Vagina (tissue), 2 donors: ENCODE measurements at regions not wholly inside any gene's neighbourhood (a gene's known extent, or its start where the extent isn't known, plus 50 kb on each side); places are given as distances from the start of the nearest gene placed in this dataset.

Experiments
- DNase-seq, 2 donors: peaks; one replicate each; pipeline ENCODE4 v3.0.0-alpha.2; 2017; ENCODE audit errors: extremely low spot score in 2 of 2
- H3K27ac ChIP-seq: fragments of 200-600 bp; sonication (generic); one replicate; pipeline ENCODE4 v1.5.1; 2019
- H3K27me3 ChIP-seq: fragments of 200-600 bp; sonication (generic); one replicate; pipeline ENCODE4 v1.5.1; 2019
- H3K36me3 ChIP-seq, 2 donors: fragments of 200-600 bp; sonication (generic); one replicate each; pipeline ENCODE4 v1.5.1; 2017 to 2019
- H3K4me1 ChIP-seq: fragments of 200-600 bp; sonication (generic); one replicate; pipeline ENCODE4 v1.5.1; 2019
- H3K4me3 ChIP-seq, 2 donors: fragments of 200-600 bp; sonication (generic); 1 replicate in 1 of 2; 2 replicates in 1 of 2; pipeline ENCODE4 v1.5.1; 2016 to 2019
- H3K9me3 ChIP-seq: fragments of 200-600 bp; sonication (generic); one replicate; pipeline ENCODE4 v1.5.1; 2019
- POLR2A ChIP-seq, 2 donors: fragments of 450-650 bp; IDR thresholded peaks; one replicate each; pipeline ENCODE4 v1.6.1; 2017; ENCODE audit warnings: antibody characterized with exemption in 2 of 2, mild to moderate bottlenecking in 2 of 2, moderate library complexity in 2 of 2
- POLR2AphosphoS5 ChIP-seq, 2 donors: sonication (generic); formaldehyde crosslinking; IDR thresholded peaks; one replicate each; pipeline ENCODE4 v1.9.0; 2017; ENCODE audit warnings: antibody characterized with exemption in 2 of 2, mild to moderate bottlenecking in 2 of 2, low read depth in 1 of 2; ENCODE audit not compliant: insufficient read depth in 1 of 2
- intact Hi-C: fragments of 100-400 bp; cut with DNase I; formaldehyde crosslinking; loops from one replicate; pipeline ENCODE4 v1.15.1; 2023
- TF ChIP-seq, protein P1 (sequence below), 3 experiments: fragments of 450-650 bp in 2 of 3; fragments of 200-600 bp in 1 of 3; sonication (generic) in 1 of 3; IDR thresholded peaks; one replicate each; pipeline ENCODE4 v1.5.1; 2017 to 2019; ENCODE audit warnings: antibody characterized with exemption in 3 of 3, mild to moderate bottlenecking in 2 of 3, moderate library complexity in 2 of 3

DNA sequence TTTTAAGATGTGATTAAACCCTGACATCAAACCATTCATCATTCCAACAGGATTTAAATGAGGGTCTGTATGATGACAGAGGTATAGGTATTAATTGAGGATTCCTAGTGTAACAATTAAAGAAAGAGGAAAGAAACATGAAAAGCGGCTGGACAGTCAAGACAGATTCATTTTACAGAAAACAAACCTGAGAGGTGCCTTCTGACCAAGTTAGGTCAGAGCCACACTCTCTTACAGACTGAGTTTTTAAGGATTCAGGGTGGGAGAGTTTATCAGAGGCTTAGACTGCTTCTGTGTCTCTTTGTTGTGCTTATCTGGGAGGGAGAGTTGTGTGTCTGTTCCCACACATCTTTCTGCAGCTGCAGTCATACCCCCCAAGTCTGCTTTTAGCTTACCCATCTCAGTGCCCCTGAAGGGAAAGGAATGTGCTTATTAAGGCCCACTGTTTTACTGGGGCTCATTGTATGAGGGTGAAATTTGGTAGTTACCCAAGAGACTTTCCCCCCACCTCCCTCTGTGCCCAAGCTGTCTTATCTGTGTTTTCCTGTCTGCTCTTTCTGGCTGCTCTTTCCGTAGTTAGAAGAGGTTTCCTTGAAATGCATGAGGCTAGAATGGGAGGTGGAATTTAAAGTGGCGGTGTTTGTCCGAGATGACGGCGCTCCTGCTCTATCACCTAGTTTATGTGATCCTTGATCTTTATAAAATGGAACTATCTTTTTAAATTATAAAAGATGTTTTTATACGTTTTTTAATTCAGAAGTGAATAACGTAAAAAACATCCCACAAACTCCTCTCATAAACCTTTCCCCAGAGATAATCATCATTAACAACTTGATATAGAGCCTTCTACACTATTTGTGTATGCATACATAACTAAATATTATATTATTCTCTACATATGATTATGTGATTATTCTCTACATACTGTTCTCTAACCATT, 96.0 kb upstream of the TNFSF4 start:
- Histone ChIP-seq H3K4me3 (no peak overlapping the region), H3K36me3 (no peaks in the 10 kb centered on the region), H3K4me1 (no peaks in the 10 kb centered on the region), H3K27ac (no peak overlapping the region), H3K27me3 (no peaks in the 10 kb centered on the region), H3K9me3 (no peaks in the 10 kb centered on the region)
- TF ChIP-seq, protein P1, sequence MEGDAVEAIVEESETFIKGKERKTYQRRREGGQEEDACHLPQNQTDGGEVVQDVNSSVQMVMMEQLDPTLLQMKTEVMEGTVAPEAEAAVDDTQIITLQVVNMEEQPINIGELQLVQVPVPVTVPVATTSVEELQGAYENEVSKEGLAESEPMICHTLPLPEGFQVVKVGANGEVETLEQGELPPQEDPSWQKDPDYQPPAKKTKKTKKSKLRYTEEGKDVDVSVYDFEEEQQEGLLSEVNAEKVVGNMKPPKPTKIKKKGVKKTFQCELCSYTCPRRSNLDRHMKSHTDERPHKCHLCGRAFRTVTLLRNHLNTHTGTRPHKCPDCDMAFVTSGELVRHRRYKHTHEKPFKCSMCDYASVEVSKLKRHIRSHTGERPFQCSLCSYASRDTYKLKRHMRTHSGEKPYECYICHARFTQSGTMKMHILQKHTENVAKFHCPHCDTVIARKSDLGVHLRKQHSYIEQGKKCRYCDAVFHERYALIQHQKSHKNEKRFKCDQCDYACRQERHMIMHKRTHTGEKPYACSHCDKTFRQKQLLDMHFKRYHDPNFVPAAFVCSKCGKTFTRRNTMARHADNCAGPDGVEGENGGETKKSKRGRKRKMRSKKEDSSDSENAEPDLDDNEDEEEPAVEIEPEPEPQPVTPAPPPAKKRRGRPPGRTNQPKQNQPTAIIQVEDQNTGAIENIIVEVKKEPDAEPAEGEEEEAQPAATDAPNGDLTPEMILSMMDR (IDR thresholded peaks at IDR 0.05), result no peak
- TF ChIP-seq POLR2A (IDR thresholded peaks at IDR 0.05) (no peak), POLR2AphosphoS5 (IDR thresholded peaks at IDR 0.05; ENCODE audit: insufficient read depth in 1 of 2, low read depth in 1 of 2) (no peak)
- no peak for DNase-seq
- intact Hi-C loops, result no loop called here

DNA sequence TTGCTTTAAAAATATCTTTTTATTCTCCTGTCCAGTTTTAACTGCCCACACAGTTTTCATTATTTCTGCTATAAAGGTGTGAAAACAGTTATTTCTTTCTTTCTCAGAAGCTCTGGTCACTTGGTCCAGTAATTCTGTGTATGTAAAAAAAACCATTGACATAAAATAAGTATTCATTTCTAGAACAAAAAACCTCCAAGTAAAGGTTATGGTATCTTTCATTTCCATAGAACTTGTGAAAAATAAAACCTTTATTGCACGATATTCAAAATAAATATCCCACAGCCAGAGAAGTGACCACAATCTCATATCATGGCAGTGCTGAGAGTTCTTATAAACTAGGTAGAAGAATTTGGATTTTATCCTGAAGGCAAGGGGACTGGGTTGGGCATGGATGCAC, 96.9 kb upstream of the TNFSF4 start:
- Histone ChIP-seq H3K27me3 (no peaks in the 10 kb centered on the region), H3K9me3 (no peaks in the 10 kb centered on the region), H3K4me3 (no peak overlapping the region), H3K4me1 (no peaks in the 10 kb centered on the region), H3K27ac (no peak overlapping the region), H3K36me3 (no peaks in the 10 kb centered on the region)
- intact Hi-C loops, result no loop called here
- no peak for TF ChIP-seq POLR2A (IDR thresholded peaks at IDR 0.05)
- DNase-seq, result no peak

DNA sequence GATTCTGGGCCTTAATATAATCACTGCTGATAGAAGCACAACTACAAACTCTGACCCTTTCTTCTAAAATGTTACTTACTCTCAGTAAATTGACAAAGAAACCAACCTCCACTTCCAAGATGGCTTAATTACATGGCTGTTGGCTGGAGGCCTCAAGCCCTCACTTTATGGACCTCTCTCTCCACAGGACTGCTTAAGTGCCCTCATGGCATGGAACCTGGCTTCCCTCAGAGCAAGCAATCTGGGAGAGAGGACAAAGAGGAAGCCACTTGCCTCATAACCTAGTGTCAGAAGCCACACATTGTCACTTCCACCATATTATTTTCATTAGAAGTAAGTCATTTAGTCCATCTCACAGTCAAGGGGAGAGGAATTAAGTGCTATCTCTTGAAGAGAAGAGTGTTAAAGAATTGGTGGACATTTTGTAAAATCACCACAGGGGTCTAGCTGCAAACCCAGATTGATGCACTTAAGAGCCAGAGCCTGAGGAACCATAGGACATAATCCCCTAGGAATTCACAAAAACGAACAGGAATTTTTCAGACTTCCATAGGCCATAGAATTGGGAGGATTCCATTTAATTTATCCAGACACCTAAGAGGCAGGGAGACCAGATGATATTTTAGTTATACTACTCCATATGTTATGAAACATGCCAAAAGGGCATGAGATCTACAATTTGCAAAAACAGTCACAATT, 97.5 kb upstream of the TNFSF4 start:
- no peaks in the 10 kb centered on the region for H3K4me1 ChIP-seq
- intact Hi-C loops, result no loop called here
- H3K27me3 ChIP-seq, result no peaks in the 10 kb centered on the region
- no peak overlapping the region for H3K27ac ChIP-seq
- H3K4me3 ChIP-seq, result no peak overlapping the region
- DNase-seq, result no peak
- no peaks in the 10 kb centered on the region for H3K9me3 ChIP-seq
- H3K36me3 ChIP-seq, result no peaks in the 10 kb centered on the region
- TF ChIP-seq POLR2A (IDR thresholded peaks at IDR 0.05), result no peak
- no peak for TF ChIP-seq POLR2AphosphoS5 (IDR thresholded peaks at IDR 0.05; ENCODE audit: insufficient read depth in 1 of 2, low read depth in 1 of 2)
- TF ChIP-seq, protein P1 (IDR thresholded peaks at IDR 0.05), result no peak

DNA sequence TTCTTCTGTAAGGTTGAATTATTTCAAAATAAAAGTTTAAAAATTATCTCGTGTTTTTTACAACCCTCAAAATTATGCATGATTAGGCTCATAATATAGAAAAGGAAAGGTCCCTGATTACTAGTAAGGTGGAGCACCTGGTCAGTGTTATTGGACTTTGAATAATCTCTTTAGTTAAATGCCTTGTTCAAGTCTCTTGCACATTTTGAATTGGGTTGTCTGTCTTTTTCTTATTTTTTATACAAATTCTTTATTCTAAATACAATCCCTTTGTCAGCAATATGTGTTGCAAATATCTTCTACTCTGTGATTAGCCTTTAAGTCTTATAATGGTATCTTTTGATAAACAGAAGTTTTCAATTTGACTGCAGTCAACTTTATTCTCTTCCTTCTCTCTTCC, 100.7 kb upstream of the TNFSF4 start:
- intact Hi-C loops, result no loop called here
- no peaks in the 10 kb centered on the region for H3K27me3 ChIP-seq
- H3K36me3 ChIP-seq, result no peaks in the 10 kb centered on the region
- DNase-seq, result no peak
- H3K4me1 ChIP-seq, result no peaks in the 10 kb centered on the region
- TF ChIP-seq POLR2AphosphoS5 (IDR thresholded peaks at IDR 0.05; ENCODE audit: insufficient read depth in 1 of 2, low read depth in 1 of 2) (no peak), POLR2A (IDR thresholded peaks at IDR 0.05) (no peak)
- TF ChIP-seq, protein P1 (IDR thresholded peaks at IDR 0.05), result no peak
- H3K4me3 ChIP-seq, result no peak overlapping the region
- H3K27ac ChIP-seq, result no peak overlapping the region
- no peaks in the 10 kb centered on the region for H3K9me3 ChIP-seq

DNA sequence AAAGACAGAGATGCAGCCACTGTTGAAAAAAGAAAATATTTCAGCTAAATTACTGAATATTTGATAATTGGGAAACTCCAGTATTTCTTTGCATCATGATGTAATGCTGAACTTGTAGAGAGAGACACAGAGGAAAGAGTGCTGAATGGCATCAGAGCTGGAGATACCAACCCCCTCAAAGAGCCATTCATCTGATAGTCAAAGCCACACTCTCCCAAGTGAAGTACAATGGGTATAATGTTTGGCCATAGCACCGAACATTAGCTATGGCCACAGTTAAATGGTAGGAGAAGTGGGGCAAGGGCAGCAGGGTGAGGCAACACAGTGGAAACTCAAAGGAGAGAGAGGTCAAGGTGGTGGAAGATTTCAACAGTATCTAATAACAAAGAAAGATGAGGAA, 107.5 kb upstream of the TNFSF4 start:
- Histone ChIP-seq H3K4me1 (no peaks in the 10 kb centered on the region), H3K27ac (no peak overlapping the region)
- intact Hi-C loops, result no loop called here

More for the DNA sequence above, 107.5 kb upstream of the TNFSF4 start:
- Histone ChIP-seq H3K4me3 (no peak overlapping the region), H3K36me3 (no peaks in the 10 kb centered on the region), H3K9me3 (no peaks in the 10 kb centered on the region), H3K27me3 (no peaks in the 10 kb centered on the region)
- no peak for DNase-seq
- TF ChIP-seq POLR2AphosphoS5 (IDR thresholded peaks at IDR 0.05; ENCODE audit: insufficient read depth in 1 of 2, low read depth in 1 of 2) (no peak), POLR2A (IDR thresholded peaks at IDR 0.05) (no peak)
- TF ChIP-seq, protein P1 (IDR thresholded peaks at IDR 0.05), result no peak
